MCF 10A (cell line): ENCODE measurements at regions not wholly inside any gene's neighbourhood (a gene's known extent, or its start where the extent isn't known, plus 50 kb on each side); places are given as distances from the start of the nearest gene placed in this dataset.

Experiments
- BruUV-seq: library from RNA; stranded (reverse); fragments of 400-500 nt; replicated peaks from 2 replicates; lab custom pipeline; 2021; lab: Mats Ljungman, UMichigan
- CTCF ChIA-PET: fragments of 300-600 bp; sonication (Branson Sonifier 250); formaldehyde crosslinking; extraction: SDS; loops from one replicate; lab custom pipeline; 2021; ENCODE audit warnings: antibody characterized with exemption, inconsistent platforms; lab: Yijun Ruan, JAX
- POLR2A ChIA-PET: fragments of 300-600, 350-650 bp; sonication (Branson Sonifier 250); formaldehyde crosslinking; extraction: SDS; loops from one replicate; lab custom pipeline; 2020; ENCODE audit warnings: antibody characterized with exemption, inconsistent platforms; lab: Yijun Ruan, JAX
- DNase-seq: peaks from one replicate; pipeline ENCODE4 v3.0.0-alpha.2; 2018; ENCODE audit not compliant: unreplicated experiment
- H3K27ac Mint-ChIP-seq: one replicate; pipeline ENCODE4 v1.8.0; 2022; ENCODE audit warnings: mild to moderate bottlenecking, low read depth, mixed read lengths; ENCODE audit not compliant: unreplicated experiment
- H3K27me3 Mint-ChIP-seq: one replicate; pipeline ENCODE4 v1.8.0; 2022; ENCODE audit warnings: mixed read lengths; ENCODE audit not compliant: insufficient read depth, unreplicated experiment
- H3K36me3 Mint-ChIP-seq: one replicate; pipeline ENCODE4 v1.8.0; 2022; ENCODE audit warnings: mild to moderate bottlenecking, moderate library complexity, mixed read lengths; ENCODE audit not compliant: insufficient read depth, unreplicated experiment
- H3K4me1 Mint-ChIP-seq: one replicate; pipeline ENCODE4 v1.8.0; 2022; ENCODE audit warnings: mixed read lengths; ENCODE audit not compliant: insufficient read depth, unreplicated experiment
- H3K4me3 Mint-ChIP-seq: one replicate; pipeline ENCODE4 v1.8.0; 2022; ENCODE audit warnings: mild to moderate bottlenecking, moderate library complexity, mixed read lengths; ENCODE audit not compliant: unreplicated experiment
- H3K9me3 Mint-ChIP-seq: one replicate; pipeline ENCODE4 v1.8.0; 2022; ENCODE audit warnings: mixed read lengths; ENCODE audit not compliant: unreplicated experiment
- CTCF ChIP-seq: fragments of 200-600 bp; IDR thresholded peaks from one replicate; pipeline ENCODE4 v1.8.0; 2022; ENCODE audit warnings: antibody characterized with exemption, mild to moderate bottlenecking; ENCODE audit not compliant: unreplicated experiment
- intact Hi-C: fragments of 100-400 bp; cut with micrococcal nuclease; formaldehyde crosslinking; loops from 2 replicates; pipeline ENCODE4 v1.14.1; 2022

GRCh38 chr4:1559896-1560650 is 124.0 kb downstream of the FAM53A start:
- ChIA-PET CTCF (interaction anchor here (0.6 to 1.1 kb wide), 4 partner anchors 10 to 303 kb away, joined by 3 to 4 read pairs (median 4); no protein-coding TSS in a partner anchor), POLR2A (no interaction called here)
- DNase-seq = no peak
- H3K27me3 Mint-ChIP-seq = peaks cover 71% of the 10 kb centered on the region
- H3K4me1 Mint-ChIP-seq = no peaks in the 10 kb centered on the region
- BruUV-seq = no TSS peak
- no peaks in the 10 kb centered on the region for H3K9me3 Mint-ChIP-seq
- TF ChIP-seq CTCF = no peak
- no peak overlapping the region for H3K4me3 Mint-ChIP-seq
- intact Hi-C loops = no loop called here
- no peak overlapping the region for H3K27ac Mint-ChIP-seq
- H3K36me3 Mint-ChIP-seq = no peaks in the 10 kb centered on the region

- Mint-ChIP-seq H3K27me3 (peaks cover 63% of the 10 kb centered on the region), H3K9me3 (no peaks in the 10 kb centered on the region), H3K4me3 (no peak overlapping the region), H3K36me3 (no peaks in the 10 kb centered on the region), H3K4me1 (no peaks in the 10 kb centered on the region), H3K27ac (no peak overlapping the region)
- ChIA-PET POLR2A (no interaction called here), CTCF (no interaction called here)
- BruUV-seq = no TSS peak
- intact Hi-C loops = no loop called here
- no peak for DNase-seq
- no peak for TF ChIP-seq CTCF
Observed at GRCh38 chr4:1558205-1558604, 125.9 kb downstream of the FAM53A start.

GRCh38 chr4:1557221-1557597 is 126.9 kb downstream of the FAM53A start:
- intact Hi-C loops = no loop called here
- H3K36me3 Mint-ChIP-seq = no peaks in the 10 kb centered on the region
- no TSS peak for BruUV-seq
- H3K27ac Mint-ChIP-seq = no peak overlapping the region
- no peak overlapping the region for H3K4me3 Mint-ChIP-seq
- POLR2A ChIA-PET = no interaction called here
- TF ChIP-seq CTCF = no peak
- CTCF ChIA-PET = no interaction called here
- no peaks in the 10 kb centered on the region for H3K9me3 Mint-ChIP-seq
- no peak for DNase-seq
- no peaks in the 10 kb centered on the region for H3K4me1 Mint-ChIP-seq
- H3K27me3 Mint-ChIP-seq = peaks cover 53% of the 10 kb centered on the region

GRCh38 chr4:1556541-1557220 is 127.4 kb downstream of the FAM53A start:
- no peaks in the 10 kb centered on the region for H3K4me1 Mint-ChIP-seq
- ChIA-PET CTCF (interaction anchor here (0.7 kb wide), 1 partner anchor 565 kb away, joined by 3 read pairs; no protein-coding TSS in a partner anchor), POLR2A (no interaction called here)
- no peak overlapping the region for H3K27ac Mint-ChIP-seq
- BruUV-seq = no TSS peak
- H3K9me3 Mint-ChIP-seq = no peaks in the 10 kb centered on the region
- no peak for DNase-seq
- peaks cover 48% of the 10 kb centered on the region for H3K27me3 Mint-ChIP-seq
- intact Hi-C loops = no loop called here
- H3K4me3 Mint-ChIP-seq = no peak overlapping the region
- no peaks in the 10 kb centered on the region for H3K36me3 Mint-ChIP-seq
- no peak for TF ChIP-seq CTCF
